HG03060 (cell line): ENCODE measurements at regions not wholly inside any gene's neighbourhood (a gene's known extent, or its start where the extent isn't known, plus 50 kb on each side); places are given as distances from the start of the nearest gene placed in this dataset.

Experiments
- ATAC-seq: cut with Tn5 transposase; IDR thresholded peaks from one replicate; pipeline ENCODE4 v1.9.1; 2021; ENCODE audit warnings: low read depth, moderate number of reproducible peaks; ENCODE audit not compliant: unreplicated experiment

GRCh38 chr1:185581961-185582725 is 152.0 kb upstream of the HMCN1 start:
- no peak for ATAC-seq

DNA sequence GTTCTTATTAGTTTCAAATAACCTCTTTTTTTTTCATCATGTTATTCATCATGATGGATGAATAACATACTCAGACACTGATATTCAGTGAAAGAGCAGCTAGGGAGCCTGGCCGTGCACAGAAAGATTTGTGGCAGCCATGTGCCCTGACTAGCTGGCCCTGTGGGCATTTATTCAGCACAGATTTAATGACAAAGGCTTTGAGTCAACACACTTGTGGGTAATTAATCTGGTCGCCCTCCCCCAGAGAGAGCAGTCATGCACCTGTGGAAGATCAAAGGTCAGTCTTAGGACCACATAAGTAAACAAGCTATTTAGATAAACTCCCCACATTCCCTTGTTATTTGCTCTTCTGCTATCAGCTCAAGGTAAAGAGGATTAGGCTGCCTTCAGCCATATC is 153.2 kb upstream of the HMCN1 start:
- no peak for ATAC-seq

DNA sequence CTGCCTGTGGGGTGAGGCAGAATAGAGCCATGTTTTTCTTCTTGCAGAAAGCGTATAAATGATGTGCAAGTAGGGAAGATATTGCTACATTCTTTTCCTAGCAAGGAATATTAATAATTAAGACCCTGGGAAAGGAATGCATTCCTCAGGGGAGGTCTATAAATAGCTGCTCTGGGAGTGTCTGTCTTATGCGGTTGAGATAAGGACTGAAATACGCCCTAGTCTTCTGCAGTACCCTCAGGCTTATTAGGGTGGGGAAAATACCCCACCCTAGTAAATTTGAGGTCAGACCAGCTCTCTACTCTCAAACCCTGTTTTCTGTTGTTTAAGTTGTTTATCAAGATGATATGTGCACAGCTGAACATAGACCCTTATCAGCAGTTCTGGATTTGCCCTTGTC is 155.9 kb upstream of the HMCN1 start:
- ATAC-seq = no peak

DNA sequence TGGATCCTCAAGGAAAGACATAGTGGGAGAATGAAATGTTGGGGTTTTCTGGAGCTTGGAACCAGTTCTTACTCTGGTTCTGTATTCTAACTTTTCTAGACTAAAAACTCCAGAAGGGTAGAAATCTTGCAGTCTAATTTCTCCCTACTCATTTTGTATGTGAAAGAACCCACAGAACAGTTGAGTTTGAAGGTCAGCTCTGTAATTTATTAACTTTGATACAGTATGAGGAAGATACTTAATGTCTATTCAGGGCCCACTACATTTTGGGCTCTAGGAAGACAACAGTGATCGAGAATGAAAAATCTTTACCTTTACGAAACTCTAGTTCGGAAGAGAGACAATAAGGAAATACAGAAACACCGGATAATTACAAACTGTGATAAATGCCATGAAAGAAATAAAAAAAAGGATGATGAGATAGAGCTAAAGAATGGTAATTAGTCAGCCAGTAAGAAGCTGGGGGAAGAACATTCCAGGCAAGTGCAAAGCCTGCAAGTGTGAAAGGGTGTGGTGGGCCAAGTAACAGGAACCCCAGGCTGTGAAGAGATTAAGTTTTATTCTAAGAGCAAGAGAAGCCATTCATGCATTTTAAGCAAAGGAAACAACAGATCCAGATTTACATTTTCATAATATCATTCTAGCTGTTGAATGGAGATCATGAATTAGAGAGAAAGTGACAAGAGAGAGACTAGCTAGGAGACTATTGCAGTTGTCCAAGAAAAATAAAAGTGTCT is 159.9 kb upstream of the HMCN1 start:
- no peak for ATAC-seq

DNA sequence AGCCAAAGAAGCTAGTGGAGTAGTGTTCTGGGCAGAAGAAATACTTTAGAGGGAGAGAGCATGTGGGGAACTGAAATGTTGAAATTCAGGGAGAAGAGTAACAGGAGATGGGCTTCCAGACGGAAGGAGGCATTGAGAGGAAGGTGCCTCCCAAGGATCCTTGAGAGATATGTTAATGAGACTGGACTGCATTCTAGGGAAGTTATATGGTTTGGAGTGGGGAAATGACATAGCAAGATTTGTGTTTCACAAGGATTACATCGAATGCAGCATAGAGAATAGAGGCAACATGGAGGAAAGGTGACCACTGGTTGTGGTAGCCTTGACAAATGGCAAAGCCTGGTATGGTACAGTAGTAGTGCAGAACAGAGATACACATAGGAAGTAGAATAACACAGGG is 160.5 kb upstream of the HMCN1 start:
- no peak for ATAC-seq

- no peak for ATAC-seq
Measured at GRCh38 chr1:185573162-185573561, 161.0 kb upstream of the HMCN1 start.

DNA sequence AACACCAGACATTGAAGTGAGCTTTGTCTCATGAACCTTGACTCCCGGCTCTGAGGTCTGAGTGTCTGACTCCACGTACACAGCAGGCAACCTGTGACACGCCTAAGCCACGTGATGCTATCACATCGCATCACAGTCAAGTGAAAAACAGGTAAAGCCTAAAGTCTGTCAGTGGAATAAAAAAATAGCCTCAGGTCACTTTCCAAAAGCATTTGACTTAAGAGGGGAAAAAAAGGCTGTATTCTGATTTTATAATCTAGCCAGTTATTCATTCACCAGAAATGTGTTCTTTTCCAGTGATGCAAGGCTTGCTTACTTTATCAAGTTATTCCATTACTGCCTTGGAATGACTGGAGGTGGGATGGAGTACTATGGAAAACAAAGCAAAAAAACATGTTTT is 163.2 kb upstream of the HMCN1 start:
- ATAC-seq = no peak

- ATAC-seq = no peak
Measured at GRCh38 chr1:185568155-185569123, 165.8 kb upstream of the HMCN1 start.

- no peak for ATAC-seq
Measured at GRCh38 chr1:185567440-185567839, 166.8 kb upstream of the HMCN1 start.

DNA sequence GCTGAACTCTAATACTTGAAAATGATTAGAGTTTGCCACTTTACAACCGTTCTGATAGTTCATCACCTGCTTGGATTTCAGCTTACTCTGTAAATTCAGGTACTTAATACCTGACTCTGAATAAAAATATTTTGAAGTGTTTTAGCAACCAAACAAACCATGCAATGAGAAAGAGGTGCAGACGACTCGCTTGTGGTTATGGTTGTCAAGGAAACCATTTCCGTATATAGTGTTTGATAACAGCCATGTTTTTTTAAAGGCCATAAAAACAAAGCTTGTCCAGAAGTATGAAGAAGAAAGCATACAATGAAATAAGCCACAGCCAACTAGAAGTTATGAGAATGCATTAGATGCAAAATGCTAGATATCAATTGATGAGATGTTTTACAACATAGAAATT is 167.2 kb upstream of the HMCN1 start:
- no peak for ATAC-seq

DNA sequence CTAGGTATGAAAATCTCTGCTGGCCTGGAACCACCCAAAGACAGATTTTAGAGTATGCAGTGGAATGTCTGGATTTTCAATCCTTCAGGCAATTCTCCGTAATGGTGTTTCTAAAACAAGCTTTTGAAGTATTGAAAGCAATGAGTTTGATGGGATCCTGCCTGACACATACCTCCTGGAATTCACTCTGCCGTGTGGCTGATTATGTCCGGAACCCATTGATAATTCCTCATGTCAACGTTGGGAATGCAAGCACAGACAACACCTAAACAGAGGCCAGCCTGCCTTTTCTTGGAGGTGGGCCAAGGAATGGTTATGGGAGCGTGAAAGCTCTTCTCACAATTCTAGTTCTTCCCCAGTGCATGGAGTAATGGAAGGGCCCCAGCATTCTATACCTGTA is 168.9 kb upstream of the HMCN1 start:
- ATAC-seq = no peak

DNA sequence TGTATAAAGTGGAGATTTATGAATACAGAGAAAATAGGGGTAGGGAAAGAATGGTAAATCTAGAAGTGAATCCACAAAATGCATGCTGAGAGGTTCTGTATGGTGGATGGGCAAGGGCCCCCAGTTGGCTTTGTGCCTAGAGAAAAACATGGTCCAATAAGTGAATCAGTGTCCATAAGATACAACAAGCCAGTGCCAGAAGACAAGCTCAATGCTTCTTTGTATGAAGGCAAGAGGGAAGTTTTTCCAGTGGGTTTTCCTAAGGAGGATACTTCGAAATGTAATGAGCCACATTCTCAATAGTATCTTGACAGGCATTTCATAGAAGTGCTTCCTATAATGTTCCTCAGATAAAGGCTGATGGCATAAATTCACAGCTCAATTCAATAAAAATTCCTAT is 169.4 kb upstream of the HMCN1 start:
- no peak for ATAC-seq

GRCh38 chr1:185562461-185563359 is 171.5 kb upstream of the HMCN1 start:
- no peak for ATAC-seq

- no peak for ATAC-seq
Measured at GRCh38 chr1:185561629-185562028, 172.6 kb upstream of the HMCN1 start.

DNA sequence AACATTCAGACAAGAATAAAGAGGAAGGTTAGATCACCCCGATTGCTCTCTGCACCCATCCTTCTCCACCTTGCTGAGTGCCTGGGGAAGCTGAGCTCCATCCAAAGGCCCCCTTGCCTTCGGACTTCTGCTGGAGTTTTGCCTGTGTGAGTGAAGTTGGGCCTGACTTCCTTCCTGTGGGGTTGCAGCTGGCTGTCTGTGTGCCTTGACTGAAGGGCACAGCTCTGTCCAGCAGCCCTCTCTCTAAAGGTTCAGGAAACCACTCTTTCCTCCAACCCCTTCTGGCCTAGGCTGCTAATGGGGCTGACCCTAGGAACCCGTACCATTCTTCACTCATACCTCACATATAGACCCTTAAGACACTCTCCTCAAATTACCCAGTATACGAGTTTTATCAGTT is 173.4 kb upstream of the HMCN1 start:
- ATAC-seq = no peak

GRCh38 chr1:185559684-185560331 is 174.4 kb upstream of the HMCN1 start:
- ATAC-seq = peak; percentile 95

GRCh38 chr1:185559151-185559550 is 175.0 kb upstream of the HMCN1 start:
- no peak for ATAC-seq

- ATAC-seq = no peak
Measured at GRCh38 chr1:185556561-185556960, 177.6 kb upstream of the HMCN1 start.

GRCh38 chr1:185555743-185556142 is 178.4 kb upstream of the HMCN1 start:
- ATAC-seq = no peak

GRCh38 chr1:185551008-185551407 is 183.2 kb upstream of the HMCN1 start:
- ATAC-seq = no peak
